Vagina (tissue), 2 donors: ENCODE measurements at regions not wholly inside any gene's neighbourhood (a gene's known extent, or its start where the extent isn't known, plus 50 kb on each side); places are given as distances from the start of the nearest gene placed in this dataset.

Source experiments
- CTCF ChIP-seq, 3 experiments: fragments of 450-650 bp in 2 of 3; fragments of 200-600 bp in 1 of 3; sonication (generic) in 1 of 3; IDR thresholded peaks; one replicate each; pipeline ENCODE4 v1.5.1; 2017 to 2019; ENCODE audit warnings: antibody characterized with exemption in 3 of 3, mild to moderate bottlenecking in 2 of 3, moderate library complexity in 2 of 3
- POLR2A ChIP-seq, 2 donors: fragments of 450-650 bp; IDR thresholded peaks; one replicate each; pipeline ENCODE4 v1.6.1; 2017; ENCODE audit warnings: antibody characterized with exemption in 2 of 2, mild to moderate bottlenecking in 2 of 2, moderate library complexity in 2 of 2
- POLR2AphosphoS5 ChIP-seq, 2 donors: sonication (generic); formaldehyde crosslinking; IDR thresholded peaks; one replicate each; pipeline ENCODE4 v1.9.0; 2017; ENCODE audit warnings: antibody characterized with exemption in 2 of 2, mild to moderate bottlenecking in 2 of 2, low read depth in 1 of 2; ENCODE audit not compliant: insufficient read depth in 1 of 2

DNA sequence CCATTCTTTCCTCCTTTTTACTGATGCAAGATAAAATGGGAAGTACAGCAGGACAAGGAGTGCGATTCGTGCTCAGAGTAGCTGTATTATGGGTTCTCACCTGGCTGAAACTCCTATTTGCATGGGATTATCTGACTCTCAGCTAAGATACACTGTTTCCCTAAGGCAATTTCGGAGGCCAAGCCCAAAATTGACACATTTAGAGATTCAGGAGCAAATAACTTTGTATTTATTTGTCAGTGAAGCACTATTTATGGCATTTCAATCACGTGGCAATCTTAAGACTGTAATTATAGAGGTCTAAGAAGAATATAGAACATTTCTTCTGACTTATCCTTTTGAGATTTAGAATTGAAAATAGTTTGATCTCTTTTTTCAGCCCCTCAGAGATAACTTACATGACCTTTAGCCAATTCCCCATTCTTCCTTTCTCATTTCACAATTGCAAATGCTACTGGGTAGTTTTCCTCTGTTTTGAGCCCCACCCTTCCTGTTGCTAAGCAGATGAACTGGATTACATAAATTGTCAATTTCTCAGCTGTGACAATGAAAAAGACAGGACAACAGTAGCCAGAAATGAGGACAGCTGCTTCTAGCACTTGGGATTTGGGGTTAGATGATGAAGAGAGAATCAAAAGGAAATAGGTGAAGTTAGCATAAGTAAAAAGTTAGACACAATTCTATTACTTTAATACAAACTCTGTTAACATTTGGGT lies 122.7 kb upstream of the FRY start:
- TF ChIP-seq CTCF (IDR thresholded peaks at IDR 0.05), result no peak
- TF ChIP-seq POLR2A (IDR thresholded peaks at IDR 0.05), result no peak
- TF ChIP-seq POLR2AphosphoS5 (IDR thresholded peaks at IDR 0.05; ENCODE audit: insufficient read depth in 1 of 2, low read depth in 1 of 2), result no peak
